Kidney (tissue), 13 donors: ENCODE measurements at regions not wholly inside any gene's neighbourhood (a gene's known extent, or its start where the extent isn't known, plus 50 kb on each side); places are given as distances from the start of the nearest gene placed in this dataset.
"Not testable (repeated sequence)": the region's sequence is repeated elsewhere in the genome, so short reads cannot be mapped to it uniquely, and the experiment has no call there.

Experiments used
- DNase-seq, 5 donors: peaks; one replicate each; pipeline ENCODE4 v3.0.0-alpha.2; 2013 to 2020
- FAIRE-seq: peaks from 2 replicates; lab custom pipeline; 2012; peaks lifted over from hg19 to GRCh38; lab: Jason Lieb, UNC
- H3K27ac ChIP-seq, 2 donors: one replicate each; pipeline ENCODE4 v1.7.0; 2013; ENCODE audit warnings: low read depth in 2 of 2, low read length in 2 of 2, inconsistent platforms in 1 of 2
- H3K27me3 ChIP-seq: one replicate; pipeline ENCODE4 v1.7.1; 2013; ENCODE audit warnings: low read length, inconsistent platforms; ENCODE audit not compliant: control insufficient read depth, insufficient read depth
- H3K36me3 ChIP-seq, 3 donors: one replicate each; pipeline versions ENCODE4 v1.7.0 to v1.7.1; 2013; ENCODE audit warnings: low read length in 3 of 3, control low read depth in 1 of 3, inconsistent platforms in 1 of 3; ENCODE audit not compliant: insufficient read depth in 3 of 3, control insufficient read depth in 2 of 3
- H3K4me1 ChIP-seq, 3 donors: one replicate each; pipeline versions ENCODE4 v1.7.0 to v1.7.1; 2013; ENCODE audit warnings: low read length in 3 of 3, inconsistent platforms in 1 of 3, low read depth in 1 of 3; ENCODE audit not compliant: control insufficient read depth in 2 of 3, insufficient read depth in 2 of 3
- H3K4me3 ChIP-seq, 3 donors: one replicate each; pipeline versions ENCODE4 v1.7.0 to v1.8.1; 2013; ENCODE audit warnings: low read length in 3 of 3, control low read depth in 1 of 3, inconsistent platforms in 1 of 3
- H3K9ac ChIP-seq, 3 donors: one replicate each; pipeline versions ENCODE4 v1.7.0 to v1.7.1; 2013; ENCODE audit warnings: low read length in 3 of 3, control low read depth in 1 of 3, inconsistent platforms in 1 of 3
- H3K9me3 ChIP-seq, 3 donors: one replicate each; pipeline versions ENCODE4 v1.7.0 to v1.7.1; 2013; ENCODE audit warnings: low read length in 3 of 3, control low read depth in 1 of 3, inconsistent platforms in 1 of 3; ENCODE audit not compliant: control insufficient read depth in 2 of 3, insufficient read depth in 1 of 3
- intact Hi-C: fragments of 100-400 bp; cut with DNase I; formaldehyde crosslinking; loops from one replicate; pipeline ENCODE4 v1.11.1; 2022
- TF ChIP-seq, protein P1 (sequence below): IDR thresholded peaks from 3 replicates; pipeline ENCODE4 v1.5.1; 2012; ENCODE audit warnings: mild to moderate bottlenecking, moderate library complexity, borderline replicate concordance; ENCODE audit not compliant: insufficient read depth; ENCODE audit errors: extremely low read depth
- donor health status: control.
- donor health status: control.
- donor health status: control.
- donor health status: control.
- donor health status: control.
- donor health status: DM: yes; HTN: yes; CAD: no.
- donor health status: Normal renal cell carcinoma (clear cell type).

DNA sequence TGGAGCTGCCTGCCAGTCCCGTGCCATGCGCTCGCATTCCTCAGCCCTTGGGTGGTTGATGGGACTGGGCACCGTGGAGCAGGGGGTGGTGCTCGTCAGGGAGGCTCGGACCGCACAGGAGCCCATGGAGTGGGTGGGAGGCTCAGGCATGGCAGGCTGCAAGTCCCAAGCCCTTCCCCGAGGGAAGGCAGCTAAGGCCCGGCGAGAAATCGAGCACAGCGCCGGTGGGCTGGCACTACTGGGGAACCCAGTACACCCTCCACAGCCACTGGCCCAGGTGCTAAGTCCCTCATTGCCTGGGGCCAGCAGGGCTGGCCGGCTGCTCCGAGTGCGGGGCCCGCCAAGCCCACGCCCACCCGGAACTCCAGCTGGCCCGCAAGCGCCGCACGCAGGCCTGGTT lies 118.2 kb upstream of the TOP1 start:
- H3K27ac ChIP-seq, H3K4me1 ChIP-seq, H3K9ac ChIP-seq, DNase-seq, intact Hi-C loops, H3K4me3 ChIP-seq, FAIRE-seq, H3K9me3 ChIP-seq, H3K27me3 ChIP-seq, H3K36me3 ChIP-seq: not testable (repeated sequence)

- not testable (repeated sequence) for DNase-seq, H3K4me1 ChIP-seq, FAIRE-seq
These were observed 117.5 kb upstream of the TOP1 start for GRCh38 chr20:40911152-40911551.

GRCh38 chr20:40913224-40914185 lies 115.1 kb upstream of the TOP1 start:
- intact Hi-C loops: no loop called here
- no peaks in the 10 kb centered on the region for H3K9me3 ChIP-seq
- FAIRE-seq: no peak
- H3K36me3 ChIP-seq: no peaks in the 10 kb centered on the region
- TF ChIP-seq, protein P1, sequence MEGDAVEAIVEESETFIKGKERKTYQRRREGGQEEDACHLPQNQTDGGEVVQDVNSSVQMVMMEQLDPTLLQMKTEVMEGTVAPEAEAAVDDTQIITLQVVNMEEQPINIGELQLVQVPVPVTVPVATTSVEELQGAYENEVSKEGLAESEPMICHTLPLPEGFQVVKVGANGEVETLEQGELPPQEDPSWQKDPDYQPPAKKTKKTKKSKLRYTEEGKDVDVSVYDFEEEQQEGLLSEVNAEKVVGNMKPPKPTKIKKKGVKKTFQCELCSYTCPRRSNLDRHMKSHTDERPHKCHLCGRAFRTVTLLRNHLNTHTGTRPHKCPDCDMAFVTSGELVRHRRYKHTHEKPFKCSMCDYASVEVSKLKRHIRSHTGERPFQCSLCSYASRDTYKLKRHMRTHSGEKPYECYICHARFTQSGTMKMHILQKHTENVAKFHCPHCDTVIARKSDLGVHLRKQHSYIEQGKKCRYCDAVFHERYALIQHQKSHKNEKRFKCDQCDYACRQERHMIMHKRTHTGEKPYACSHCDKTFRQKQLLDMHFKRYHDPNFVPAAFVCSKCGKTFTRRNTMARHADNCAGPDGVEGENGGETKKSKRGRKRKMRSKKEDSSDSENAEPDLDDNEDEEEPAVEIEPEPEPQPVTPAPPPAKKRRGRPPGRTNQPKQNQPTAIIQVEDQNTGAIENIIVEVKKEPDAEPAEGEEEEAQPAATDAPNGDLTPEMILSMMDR: no peak
- H3K9ac ChIP-seq: no peak overlapping the region
- no peak overlapping the region for H3K4me3 ChIP-seq
- DNase-seq: no peak
- H3K27ac ChIP-seq: no peak overlapping the region
- no peaks in the 10 kb centered on the region for H3K27me3 ChIP-seq
- H3K4me1 ChIP-seq: no peaks in the 10 kb centered on the region

More at GRCh38 chr20:40911152-40911551, 117.5 kb upstream of the TOP1 start:
- H3K27me3 ChIP-seq, H3K36me3 ChIP-seq, H3K4me3 ChIP-seq, H3K9me3 ChIP-seq, H3K9ac ChIP-seq, H3K27ac ChIP-seq, intact Hi-C loops: not testable (repeated sequence)

DNA sequence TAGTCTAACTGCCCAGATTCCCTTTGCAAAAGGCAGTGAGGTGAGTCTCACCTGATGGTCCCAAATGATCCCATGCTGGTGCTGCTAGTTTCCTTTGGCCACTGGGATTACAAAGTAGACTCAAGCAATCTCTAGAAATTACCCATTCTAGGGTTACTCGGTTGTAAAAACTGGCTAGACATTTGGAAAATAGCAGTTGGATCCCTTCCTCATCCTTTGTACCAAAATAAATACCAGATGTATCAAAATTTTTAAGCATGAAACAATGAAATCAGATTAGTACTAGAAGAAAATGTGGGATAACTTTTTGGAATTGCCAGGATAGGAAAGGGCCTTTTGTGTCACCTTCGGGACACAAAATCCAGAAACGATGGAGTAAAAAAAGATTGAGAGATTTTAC lies 112.9 kb upstream of the TOP1 start:
- Histone ChIP-seq H3K4me1 (no peaks in the 10 kb centered on the region), H3K27ac (no peak overlapping the region), H3K9me3 (no peaks in the 10 kb centered on the region), H3K4me3 (no peak overlapping the region), H3K36me3 (no peaks in the 10 kb centered on the region), H3K27me3 (no peaks in the 10 kb centered on the region), H3K9ac (no peak overlapping the region)
- no peak for FAIRE-seq
- TF ChIP-seq, protein P1: no peak
- intact Hi-C loops: no loop called here
- DNase-seq: no peak
